ENCODE measurements at regions not wholly inside any gene's neighbourhood (a gene's known extent, or its start where the extent isn't known, plus 50 kb on each side); places are given as distances from the start of the nearest gene placed in this dataset.
"Not testable (repeated sequence)": the region's sequence is repeated elsewhere in the genome, so short reads cannot be mapped to it uniquely, and the experiment has no call there.

GRCh38 chr14:85878874-85879273, 348.9 kb downstream of the FLRT2 start:
- no peak for DNase-seq (ENCODE audit: low read depth)

DNA sequence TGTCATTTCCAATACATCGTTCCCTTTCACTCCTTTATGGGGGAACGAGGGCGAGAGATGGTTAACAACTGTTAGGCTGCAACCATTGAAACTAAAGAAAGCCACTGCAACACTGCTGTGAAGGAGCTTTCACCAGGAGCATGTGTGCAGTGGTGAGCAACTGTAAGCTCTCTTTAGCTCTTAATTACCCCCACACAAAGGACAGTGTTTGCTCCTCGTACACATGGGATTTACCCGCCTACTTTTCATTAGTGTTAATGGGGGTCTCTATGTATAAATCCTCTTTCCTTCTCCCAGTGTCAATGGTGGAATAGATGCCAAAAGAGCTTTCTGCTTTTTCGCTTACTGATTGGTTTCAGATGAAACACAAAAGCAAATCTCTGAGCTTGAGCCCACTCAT, 343.1 kb downstream of the FLRT2 start:
- DNase-seq (ENCODE audit: low read depth) = no peak

DNA sequence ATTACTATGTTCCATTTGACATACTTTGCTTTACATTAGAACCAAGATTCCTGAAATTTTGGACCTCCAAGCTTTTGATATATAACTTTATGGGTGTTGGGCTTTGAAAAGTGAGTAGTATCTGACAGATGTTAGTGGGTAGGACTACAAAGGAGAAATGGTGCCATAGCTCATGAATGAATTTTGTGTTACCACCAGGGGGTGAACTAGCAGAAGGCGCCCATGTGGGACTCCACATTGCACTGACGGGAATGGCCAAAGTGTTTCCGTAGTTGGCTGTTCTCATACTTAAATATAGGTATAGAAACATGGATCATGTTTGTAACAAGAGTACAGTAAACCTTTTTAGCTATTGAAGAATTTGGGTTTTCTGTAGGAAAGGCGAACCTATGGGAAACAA, 337.5 kb downstream of the FLRT2 start:
- DNase-seq (ENCODE audit: low read depth) = no peak

DNA sequence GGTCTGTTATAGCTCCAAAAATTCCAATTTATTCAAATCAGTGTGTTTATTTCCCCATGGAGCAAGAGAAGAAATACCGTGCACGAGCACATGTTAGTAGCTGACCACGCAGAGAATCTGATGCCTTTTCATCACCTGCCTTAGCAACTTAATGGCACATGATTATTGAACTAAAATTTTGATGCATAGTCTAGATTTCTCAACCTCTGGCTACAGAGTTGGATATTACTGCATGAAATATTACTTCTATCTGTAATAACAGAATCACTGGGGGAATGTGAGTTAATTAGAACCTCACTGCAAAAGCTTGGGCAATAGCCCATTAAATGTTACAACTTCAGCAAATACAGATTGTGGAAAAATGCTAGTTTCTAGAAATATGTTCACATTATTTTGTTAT, 335.8 kb downstream of the FLRT2 start:
- DNase-seq (ENCODE audit: low read depth) = no peak

GRCh38 chr14:85858634-85859033, 328.7 kb downstream of the FLRT2 start:
- no peak for DNase-seq (ENCODE audit: low read depth)

DNA sequence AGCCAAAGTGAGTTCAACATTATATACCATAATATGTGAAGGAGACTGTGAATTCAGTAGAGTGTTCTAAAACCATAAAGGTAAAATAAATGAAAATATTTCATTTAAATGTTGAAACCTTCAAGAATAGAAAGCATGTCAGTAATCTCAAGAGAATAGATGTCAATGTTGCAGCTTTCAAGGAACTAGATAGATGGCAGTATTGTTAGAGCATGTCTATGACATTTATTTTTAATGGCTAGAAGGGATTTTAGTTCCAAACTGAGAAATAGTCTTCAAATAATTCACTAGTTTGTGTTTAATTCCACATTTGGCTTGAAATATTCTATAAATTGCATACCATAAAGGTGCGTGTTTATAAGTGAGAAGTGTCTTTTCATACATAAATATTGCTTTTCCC, 326.5 kb downstream of the FLRT2 start:
- DNase-seq (ENCODE audit: low read depth) = no peak

DNA sequence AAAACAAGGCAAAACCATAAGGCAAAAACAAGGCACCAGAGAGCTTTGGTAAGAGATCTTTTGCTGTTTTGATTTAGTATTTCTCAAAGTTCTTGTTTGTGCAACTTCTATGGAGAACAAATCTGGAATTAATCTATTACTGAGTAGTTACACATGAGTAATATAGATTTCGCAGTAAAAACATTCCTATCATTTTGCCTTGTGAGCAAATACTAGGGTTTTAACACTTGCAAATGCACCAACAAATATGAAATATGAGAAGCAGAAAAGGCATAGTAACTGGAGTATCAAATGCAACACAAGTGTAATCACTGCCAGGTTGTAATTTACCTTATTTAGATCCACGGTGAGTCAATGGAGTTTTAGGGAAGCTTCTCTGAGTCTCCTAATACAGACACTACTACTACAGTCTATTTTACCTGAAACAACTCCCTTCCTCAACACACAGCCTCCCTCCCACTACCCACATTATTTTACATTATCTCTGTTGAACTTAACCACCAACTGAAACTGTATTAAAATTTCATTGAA, 324.1 kb downstream of the FLRT2 start:
- no peak for DNase-seq (ENCODE audit: low read depth)

DNA sequence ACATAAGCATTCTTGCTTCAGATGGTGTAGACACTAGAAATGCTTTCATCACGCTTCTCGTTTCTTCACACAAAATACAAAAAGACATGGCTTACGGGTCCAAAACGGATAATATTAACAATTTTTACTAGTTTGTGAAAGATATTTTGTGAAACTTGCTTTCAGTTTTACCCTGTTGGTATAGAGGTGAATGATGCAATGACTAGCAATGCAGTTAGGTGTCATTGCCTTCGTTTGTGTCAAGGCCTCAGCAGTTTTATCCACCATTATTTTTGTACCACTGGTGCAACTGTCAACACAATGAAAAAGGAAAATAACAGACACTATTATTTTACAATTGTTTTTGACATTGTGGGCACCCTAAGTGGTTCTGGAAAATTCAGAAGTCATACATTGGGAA, 323.0 kb downstream of the FLRT2 start:
- no peak for DNase-seq (ENCODE audit: low read depth)

DNA sequence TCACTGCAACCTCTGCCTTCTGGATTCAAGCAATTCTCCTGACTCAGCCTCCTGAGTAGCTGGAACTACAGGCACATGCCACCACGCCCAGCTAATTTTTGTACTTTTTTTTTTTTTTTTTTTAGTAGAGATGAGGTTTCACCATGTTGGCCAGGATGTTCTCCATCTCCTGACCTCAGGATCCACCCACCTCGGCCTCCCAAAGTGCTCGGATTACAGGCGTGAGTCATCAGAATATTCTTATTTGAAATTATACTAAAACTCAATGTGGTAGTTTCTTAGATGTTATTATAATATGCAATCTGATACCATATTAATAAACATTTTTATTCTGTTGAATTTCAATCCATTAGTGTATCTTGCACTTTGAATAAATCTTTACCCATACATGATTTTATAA, 322.2 kb downstream of the FLRT2 start:
- DNase-seq (ENCODE audit: low read depth) = not testable (repeated sequence)

- not testable (repeated sequence) for DNase-seq (ENCODE audit: low read depth)
These were observed 300.6 kb downstream of the FLRT2 start for GRCh38 chr14:85830549-85830948.

DNA sequence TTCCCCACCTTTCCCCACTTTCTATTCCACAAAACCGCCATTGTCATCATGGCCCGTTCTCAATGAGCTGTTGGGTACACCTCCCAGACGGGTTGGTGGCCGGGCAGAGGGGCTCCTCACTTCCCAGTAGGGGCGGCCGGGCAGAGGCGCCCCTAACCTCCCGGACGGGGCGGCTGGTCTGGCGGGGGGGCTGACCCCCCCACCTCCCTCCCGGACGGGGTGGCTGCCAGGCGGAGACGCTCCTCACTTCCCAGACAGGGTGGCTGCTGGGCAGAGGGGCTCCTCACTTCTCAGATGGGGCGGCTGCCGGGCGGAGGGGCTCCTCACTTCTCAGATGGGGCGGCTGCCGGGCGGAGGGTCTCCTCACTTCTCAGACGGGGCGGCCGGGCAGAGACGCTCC, 299.7 kb downstream of the FLRT2 start:
- DNase-seq (ENCODE audit: low read depth) = not testable (repeated sequence)

DNA sequence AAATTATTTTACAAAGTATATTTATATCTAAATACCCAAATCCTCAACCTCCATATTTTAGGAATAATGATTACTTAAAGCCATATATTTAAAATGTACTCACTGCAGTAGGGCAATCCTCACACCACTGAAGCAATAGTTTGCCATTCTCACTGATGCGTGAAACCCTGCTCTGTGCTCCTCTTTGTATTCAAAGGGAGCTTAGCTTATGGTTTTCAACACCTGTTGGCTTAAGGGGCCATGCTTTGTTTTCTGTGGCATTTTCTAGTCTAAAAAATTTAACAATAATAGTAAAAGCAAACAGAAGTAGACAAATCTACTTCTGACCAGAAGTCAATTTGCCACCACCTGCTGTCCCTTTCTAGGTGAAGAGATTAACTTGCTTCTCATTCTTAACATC, 294.6 kb downstream of the FLRT2 start:
- DNase-seq (ENCODE audit: low read depth) = no peak

DNA sequence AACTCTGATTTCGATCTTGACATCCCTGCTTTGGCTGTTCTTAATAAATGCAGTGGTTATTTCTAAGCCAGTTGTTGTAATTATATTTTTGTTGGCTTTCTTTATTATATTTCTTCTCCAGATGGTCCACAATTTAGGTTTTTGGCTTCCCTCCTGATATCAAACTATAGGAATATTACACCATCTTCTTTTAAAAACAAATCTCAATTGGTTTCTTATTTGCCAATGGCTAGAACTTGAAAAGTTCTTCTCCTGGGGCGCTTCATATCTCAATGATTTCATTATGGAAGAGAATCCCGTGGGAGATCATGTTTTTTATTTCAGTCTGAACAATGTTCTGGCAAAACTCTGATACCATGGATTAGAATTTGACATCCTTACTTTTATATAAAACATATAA, 292.3 kb downstream of the FLRT2 start:
- no peak for DNase-seq (ENCODE audit: low read depth)

DNA sequence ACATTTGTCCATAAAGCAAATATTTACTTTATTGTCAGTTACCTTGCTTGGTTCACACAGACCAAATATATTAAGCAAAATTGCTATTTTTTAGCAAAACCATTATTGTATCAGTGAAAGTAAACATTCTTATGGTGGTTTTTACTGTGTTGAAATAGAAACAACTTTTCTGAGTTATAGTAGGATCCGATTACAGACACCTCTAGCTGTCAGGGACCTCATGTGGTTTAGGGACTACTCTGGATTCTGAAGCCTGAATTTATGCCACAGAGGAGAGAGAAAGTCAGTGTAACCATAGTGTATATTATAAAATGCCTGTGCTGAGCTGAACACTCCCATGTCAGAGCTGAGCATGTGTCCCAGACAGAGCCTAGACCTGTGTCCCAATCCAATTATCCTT, 287.5 kb downstream of the FLRT2 start:
- DNase-seq (ENCODE audit: low read depth) = no peak

- no peak for DNase-seq (ENCODE audit: low read depth)
These were observed 283.1 kb downstream of the FLRT2 start for GRCh38 chr14:85813040-85813439.

GRCh38 chr14:85811340-85811739, 281.4 kb downstream of the FLRT2 start:
- no peak for DNase-seq (ENCODE audit: low read depth)

DNA sequence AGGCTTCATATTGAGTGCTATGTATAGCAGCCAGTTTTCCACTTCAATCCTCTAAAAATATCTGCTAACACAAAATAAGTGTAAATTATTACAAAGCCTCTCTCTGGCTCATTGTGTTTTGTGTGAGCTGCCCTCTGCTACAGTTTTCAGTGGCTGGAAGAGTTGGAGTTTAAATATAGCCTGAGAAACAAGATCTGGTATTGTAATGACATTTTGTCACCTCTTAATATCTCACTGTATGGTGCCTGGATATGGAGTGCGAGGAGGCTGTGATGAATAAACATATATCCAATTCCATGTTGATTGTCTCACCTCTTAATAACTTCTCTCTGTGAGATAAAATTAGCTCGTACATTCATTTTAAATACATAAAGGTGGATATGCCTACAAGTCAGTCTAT, 269.7 kb downstream of the FLRT2 start:
- DNase-seq (ENCODE audit: low read depth) = no peak

- no peak for DNase-seq (ENCODE audit: low read depth)
These were observed 268.9 kb downstream of the FLRT2 start for GRCh38 chr14:85798856-85799255.

DNA sequence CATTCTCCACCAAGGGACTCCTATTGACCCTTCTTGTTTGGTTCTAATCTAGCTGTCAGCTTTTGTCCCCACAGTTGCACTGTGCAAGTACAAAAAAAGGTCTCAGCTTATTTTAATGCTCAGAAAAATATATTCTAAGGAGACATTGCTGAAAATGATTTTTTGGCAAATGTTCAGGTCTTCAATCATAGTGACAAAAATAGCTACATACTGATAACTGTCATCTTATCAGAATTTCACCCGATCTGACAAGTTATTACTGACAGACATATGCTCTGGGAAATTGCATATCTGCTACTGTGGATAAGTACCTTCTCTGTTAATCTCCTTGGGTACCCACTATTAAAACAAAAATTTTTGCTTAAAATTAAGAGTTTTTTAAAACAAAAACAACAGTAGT, 263.6 kb downstream of the FLRT2 start:
- DNase-seq (ENCODE audit: low read depth) = no peak

DNA sequence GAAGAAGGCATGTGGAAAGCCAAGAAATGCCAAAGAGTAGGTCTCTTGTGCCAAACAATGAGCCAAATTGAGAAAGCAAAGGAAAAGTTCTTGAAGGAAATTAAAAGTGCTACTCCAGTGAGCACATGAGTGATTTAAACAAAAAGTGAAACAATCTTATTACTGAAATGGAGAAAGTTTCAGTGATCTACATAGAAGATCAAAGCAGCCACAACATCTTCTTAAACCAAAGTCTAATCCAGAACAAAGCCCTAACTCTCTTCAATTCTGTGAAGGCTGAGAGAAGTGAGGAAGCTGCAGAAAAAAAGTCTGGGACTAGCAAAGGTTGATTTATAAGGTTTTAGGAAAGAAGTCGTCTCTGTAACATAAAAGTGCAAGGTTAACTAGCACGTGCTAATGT, 259.6 kb downstream of the FLRT2 start:
- DNase-seq (ENCODE audit: low read depth) = no peak

DNA sequence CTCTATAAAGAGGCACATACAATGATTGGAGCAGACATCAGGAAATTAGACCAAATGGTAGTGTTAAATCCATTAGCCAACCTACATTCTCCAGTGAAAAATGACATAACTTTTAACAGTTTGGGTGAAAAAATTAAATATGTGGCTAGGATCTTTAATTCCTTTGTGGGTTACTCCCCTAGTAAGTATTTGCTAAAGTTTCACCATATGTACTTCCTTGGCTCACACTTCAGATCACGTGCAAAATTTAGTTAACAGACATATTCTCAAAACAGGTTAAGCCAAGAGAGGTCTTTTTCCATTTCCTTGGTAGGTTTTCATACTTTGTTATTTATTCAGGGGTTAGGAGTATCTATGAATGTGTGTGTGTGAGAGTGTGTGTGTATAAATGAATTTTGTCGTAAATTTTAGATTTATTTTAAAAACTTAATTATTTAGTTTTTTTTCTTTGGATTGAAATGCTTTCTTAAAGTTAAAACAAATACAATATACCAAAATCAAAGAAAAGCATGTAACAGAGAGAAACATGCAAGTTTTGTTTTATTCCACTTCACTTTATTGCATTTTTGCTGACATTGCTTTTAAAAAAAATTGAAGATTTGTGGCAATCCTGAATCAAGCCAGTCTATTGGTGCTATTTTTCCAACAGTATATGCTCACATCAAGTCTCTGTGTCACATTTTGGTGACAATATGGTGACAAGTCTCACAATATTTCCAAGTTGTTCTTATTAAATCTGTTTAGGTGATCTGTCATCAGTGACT, 258.7 kb downstream of the FLRT2 start:
- no peak for DNase-seq (ENCODE audit: low read depth)

DNA sequence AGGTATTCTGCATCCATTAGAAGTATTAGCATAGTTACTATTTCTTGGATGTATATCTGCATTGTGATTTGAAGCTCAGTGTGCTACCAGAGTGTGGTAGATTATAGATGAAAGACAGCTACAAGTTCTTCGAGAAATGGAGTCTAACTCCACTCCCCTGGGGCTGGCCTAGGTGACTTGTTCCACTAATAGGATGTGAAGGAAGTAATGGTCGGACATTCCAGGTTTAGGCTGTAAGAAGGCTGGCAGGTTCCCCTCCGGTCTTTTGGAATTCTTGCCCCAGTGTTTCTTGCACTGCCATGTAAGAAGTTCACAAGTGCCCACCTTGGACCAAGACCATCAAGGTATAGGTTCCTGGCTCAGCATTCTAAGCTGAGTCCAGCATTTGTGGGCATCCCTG, 236.4 kb downstream of the FLRT2 start:
- no peak for DNase-seq (ENCODE audit: low read depth)

DNA sequence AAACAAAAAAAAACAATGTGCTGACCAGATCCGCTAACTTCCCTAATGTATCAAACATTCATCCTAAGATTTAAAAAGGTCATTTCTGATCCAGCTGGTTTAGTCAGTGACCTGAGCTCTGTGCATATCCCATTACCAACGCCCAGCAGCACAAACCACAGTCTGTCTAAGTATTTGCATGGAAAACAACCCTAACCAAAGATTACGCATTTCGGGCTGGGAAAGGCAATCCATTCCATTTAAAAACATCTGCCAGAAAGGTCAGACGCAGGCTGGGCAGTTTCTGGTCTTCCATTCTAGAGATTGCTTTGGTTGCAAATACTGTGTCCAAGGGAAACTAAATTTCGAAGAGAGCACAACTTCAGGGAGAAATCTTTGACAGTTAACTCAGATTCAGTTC, 234.9 kb downstream of the FLRT2 start:
- no peak for DNase-seq (ENCODE audit: low read depth)

DNA sequence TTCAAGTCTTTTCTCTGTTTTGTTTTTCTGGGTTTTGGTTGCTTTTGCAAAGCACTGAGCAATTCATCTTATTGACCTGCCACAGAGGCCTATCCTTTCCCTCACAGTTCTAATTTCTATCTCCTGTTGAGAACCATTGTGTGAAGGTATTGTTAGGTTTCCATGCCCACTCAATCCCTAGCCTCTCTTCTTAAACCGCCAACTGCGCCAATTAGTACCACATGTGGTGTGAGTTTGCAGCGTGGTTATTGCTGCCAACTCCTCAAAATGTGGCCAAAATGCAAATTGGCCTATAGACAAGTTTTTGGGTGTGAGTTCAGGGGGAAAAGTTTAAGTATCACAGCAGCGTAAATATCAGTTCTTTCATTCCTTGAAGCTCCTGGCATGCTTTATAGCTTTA, 232.6 kb downstream of the FLRT2 start:
- no peak for DNase-seq (ENCODE audit: low read depth)

Data from activated T-helper 1 cell treated with Interleukin-2 at 50 U/mL for 16 hours (primary cell).